GM19328 (cell line): ENCODE measurements at regions not wholly inside any gene's neighbourhood (a gene's known extent, or its start where the extent isn't known, plus 50 kb on each side); places are given as distances from the start of the nearest gene placed in this dataset.

Source experiments
- ATAC-seq: cut with Tn5 transposase; IDR thresholded peaks from one replicate; pipeline ENCODE4 v1.9.1; 2021; ENCODE audit warnings: mild to moderate bottlenecking, moderate library complexity; ENCODE audit not compliant: unreplicated experiment

GRCh38 chr1:175865041-175865766 is 121.8 kb upstream of the TNR start:
- no peak for ATAC-seq

DNA sequence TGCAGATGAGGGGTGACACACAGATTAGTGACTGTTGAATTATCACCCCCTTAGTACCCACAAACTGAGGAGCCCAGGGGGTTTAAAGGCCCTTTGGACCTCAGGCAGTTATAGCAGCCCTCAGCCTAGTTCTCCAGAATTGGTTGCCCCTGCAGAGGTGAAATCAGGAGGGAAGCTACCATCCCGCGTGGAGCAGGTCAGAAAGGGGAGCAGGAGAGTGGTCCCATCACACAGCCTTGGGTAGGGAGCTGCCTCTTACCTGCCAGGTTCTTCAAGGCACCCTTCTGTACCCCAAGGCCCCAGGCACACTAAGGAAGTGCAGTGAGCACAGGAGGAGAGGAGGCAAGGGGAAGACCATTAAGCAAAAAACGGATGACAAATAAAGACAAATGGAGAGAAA is 121.2 kb upstream of the TNR start:
- no peak for ATAC-seq

DNA sequence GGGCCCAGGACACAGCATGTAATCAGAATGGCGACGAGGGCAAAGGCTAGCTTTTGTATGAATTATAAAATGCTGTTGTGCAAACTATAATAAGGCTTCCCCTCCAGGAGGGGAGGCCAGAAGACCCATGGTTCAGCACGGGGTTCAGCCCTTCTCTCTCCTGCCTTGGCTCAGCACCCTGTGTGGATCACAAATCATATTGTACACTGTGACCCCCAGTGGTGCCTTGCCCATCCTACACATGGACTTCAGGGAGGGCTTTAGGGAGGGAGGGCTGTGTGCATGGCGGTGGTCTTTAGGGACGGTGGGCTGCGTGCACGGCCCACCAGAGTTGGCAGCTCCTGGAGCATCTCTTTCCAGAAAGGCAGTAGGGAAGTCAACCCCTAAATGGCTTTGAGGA is 120.8 kb upstream of the TNR start:
- ATAC-seq = no peak

DNA sequence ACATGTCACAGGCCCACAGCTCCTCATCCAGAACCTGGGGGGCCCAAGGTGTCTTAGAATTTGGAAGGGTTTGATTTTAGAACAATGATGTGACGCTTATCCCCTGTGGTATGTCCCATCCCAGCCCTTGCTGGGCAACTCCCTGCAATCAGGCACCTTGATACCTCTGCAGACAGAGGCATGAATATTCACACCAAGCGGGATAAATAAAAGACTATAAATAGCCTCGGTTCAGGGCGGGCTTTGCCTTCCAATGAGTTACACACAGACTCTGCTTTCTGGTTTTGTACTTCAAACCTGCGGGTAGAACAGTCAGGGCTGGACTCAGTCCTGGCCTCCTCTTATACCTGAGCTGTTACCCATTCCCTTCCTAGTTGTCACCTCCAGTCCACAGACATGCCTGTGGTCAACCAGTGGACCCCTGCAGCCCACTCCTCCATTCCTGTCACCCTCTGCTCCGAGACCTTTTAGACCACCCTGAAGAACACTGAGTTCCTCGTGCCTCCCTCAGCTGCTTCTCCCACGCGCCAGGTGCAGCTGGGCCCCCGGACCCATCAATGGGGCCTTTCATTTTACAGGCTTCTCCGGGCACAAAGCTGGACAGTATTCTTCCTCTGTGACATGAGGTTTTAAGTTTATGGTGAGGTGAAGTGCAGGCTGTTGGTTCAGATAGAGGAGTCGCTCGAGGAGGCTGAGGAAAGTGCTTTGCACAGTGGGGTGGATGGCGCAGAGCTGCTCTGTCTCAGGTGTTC is 120.1 kb upstream of the TNR start:
- ATAC-seq = no peak

- ATAC-seq = no peak
These were observed 119.0 kb upstream of the TNR start for GRCh38 chr1:175862408-175862807.

DNA sequence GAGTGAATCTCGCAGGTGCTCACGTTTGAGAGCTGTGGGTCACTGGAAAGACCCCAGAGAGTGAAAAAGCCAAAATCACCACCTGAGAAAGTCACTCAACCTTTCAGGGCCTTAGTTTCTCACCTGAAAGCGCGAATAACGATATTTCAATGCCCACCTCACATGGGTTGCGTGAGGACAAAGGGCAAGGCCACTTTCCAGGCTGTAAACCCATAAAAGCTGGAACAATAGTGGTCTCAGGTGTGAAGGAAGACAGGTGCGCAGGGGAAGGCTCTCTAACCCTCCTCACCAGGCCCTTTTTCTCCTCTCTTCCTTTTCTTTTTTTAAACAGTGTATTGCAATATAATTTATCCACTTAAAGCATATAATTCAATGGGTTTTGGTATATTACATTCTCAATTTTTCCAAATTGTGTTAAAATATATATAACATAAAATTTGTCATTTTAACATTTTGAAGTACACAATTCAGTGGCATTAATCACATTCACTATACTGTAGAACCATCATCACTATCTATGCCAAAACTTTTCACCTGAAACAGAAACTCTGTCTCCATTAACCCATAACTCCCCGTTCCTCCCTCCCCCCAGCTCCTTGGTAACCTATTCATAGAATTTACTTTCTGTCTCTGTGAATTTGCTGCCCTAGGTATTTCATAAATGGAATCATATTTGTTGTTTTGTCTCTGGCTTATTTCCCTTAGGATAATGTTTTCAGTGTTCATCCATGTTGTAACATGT is 118.4 kb upstream of the TNR start:
- ATAC-seq = no peak

GRCh38 chr1:175857756-175858155 is 114.4 kb upstream of the TNR start:
- no peak for ATAC-seq

- ATAC-seq = no peak
These were observed 110.3 kb upstream of the TNR start for GRCh38 chr1:175853681-175854080.

- no peak for ATAC-seq
These were observed 108.4 kb upstream of the TNR start for GRCh38 chr1:175851749-175852148.

- ATAC-seq = no peak
These were observed 104.9 kb upstream of the TNR start for GRCh38 chr1:175848329-175848728.

DNA sequence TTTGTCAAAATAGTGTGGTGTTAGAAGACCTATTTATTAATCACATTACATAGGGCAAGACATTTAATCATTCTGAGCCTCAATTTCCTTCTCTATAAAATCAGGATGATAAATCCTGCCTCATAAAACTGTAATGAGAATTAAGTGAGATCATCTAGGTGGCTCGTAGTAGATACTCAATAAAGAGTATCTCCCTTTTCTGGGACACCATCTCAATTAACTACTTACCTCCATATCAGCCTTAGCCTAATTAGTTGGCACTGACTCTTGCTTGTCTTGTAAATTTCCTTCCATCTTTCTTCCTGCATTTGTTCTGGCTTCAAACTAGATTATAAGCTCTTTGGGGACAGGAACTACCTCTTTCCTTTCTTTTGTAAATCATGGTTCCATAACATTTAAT is 102.6 kb upstream of the TNR start:
- ATAC-seq = no peak

- ATAC-seq = no peak
These were observed 101.9 kb upstream of the TNR start for GRCh38 chr1:175845338-175845737.

- no peak for ATAC-seq
These were observed 101.5 kb upstream of the TNR start for GRCh38 chr1:175844877-175845276.

- no peak for ATAC-seq
These were observed 99.2 kb upstream of the TNR start for GRCh38 chr1:175842550-175842949.

DNA sequence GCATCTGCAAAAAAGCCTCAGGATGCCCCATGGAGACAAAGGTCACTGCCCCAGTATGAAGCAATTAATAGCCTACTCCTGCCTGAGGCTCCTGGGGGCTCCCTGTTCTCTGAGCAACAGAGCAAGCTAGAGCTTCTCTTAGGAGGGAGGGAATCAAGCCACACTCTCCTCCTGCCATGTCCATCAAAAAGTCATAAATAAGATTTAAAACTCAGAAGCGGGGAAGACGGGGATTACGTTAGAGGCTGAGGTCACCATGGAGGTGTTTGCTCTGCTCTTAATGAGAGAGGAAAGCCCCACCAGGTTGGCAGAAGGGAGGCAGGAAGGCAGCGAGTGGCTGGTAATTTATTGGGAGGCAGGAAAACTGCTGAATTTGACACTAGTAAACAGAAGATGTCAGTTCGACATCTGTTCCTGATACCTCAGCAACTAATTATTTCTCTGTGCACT is 98.4 kb upstream of the TNR start:
- no peak for ATAC-seq

DNA sequence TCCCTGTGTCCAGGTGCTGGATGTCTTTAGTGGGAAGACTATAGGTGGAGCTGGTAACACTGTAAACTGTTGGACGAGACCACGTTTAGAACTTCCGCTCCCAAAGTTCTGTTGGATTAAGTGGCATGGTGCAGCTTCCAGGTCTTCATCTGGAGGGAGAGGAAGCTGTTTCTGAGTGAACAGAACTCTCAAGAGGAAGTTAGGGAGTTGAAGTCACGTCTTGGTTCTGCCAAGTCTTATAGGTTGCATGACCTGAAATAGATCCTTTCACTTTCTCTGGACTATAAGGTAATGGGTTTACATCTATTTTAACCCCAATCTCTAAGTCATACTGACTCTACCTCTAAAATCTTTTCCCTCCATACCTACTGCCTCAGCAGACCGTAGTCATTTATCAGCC is 97.4 kb upstream of the TNR start:
- ATAC-seq = no peak

- no peak for ATAC-seq
These were observed 96.6 kb upstream of the TNR start for GRCh38 chr1:175839779-175840669.

- no peak for ATAC-seq
These were observed 91.2 kb upstream of the TNR start for GRCh38 chr1:175834597-175834996.

DNA sequence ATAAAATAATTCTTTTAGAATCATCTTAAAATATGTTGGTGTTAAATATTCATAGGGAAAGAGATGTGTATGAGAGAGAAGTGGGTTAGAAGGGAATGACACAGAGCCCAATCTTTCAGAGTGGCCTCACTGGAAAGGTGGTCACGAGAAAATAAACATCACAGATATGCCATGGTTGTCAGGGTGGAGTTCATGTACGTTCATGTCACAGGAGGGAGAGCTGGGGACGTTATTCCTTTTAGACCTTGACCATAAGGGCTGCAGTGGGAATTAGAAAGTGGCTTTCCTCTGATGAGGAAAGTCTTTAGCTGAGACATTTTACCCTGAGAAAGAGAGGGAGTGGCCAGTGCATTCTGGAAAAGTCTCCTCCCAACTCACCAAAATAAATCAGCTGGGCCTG is 90.6 kb upstream of the TNR start:
- ATAC-seq = no peak

- no peak for ATAC-seq
These were observed 90.1 kb upstream of the TNR start for GRCh38 chr1:175833502-175833901.

DNA sequence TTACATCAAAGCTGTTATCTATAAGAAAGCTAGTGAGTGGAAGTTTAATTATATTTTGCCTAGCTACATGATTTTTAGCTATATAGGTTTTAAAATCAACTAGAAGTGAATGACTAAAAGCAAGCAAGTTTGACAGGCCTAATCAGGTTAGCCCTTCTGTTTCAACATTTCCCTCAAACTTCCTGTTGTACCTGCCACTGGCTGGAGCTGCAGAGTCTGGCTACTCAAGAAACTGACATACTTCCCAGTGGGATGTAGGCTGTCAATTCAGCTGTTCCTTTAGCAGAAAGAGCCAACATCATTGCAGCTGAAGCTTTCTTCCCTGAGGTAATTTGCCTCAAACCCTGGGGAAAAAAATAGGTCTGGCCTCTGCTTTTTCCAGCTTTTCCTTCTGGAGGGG is 87.1 kb upstream of the TNR start:
- ATAC-seq = no peak
